HCT116 (cell line): ENCODE measurements at regions not wholly inside any gene's neighbourhood (a gene's known extent, or its start where the extent isn't known, plus 50 kb on each side); places are given as distances from the start of the nearest gene placed in this dataset.

Experiments
- ATAC-seq: fragments of 200-7000 bp; cut with Tn5 transposase; 2 replicates; pipeline ENCODE4 v1.9.1; 2020; ENCODE audit warnings: mild to moderate bottlenecking, moderate library complexity
- BruUV-seq: library from RNA; stranded (reverse); fragments of 400-500 nt; replicated peaks from 2 replicates; lab custom pipeline; 2021; lab: Mats Ljungman, UMichigan
- CTCF ChIA-PET: fragments of 300-600 bp; sonication (Branson Sonifier 250); formaldehyde crosslinking; loops from one replicate; lab custom pipeline; 2021; ENCODE audit warnings: antibody characterized with exemption; lab: Charles Lee
- POLR2A ChIA-PET: fragments of 300-600, 350-600 bp; sonication (Branson Sonifier 250); formaldehyde crosslinking; loops from one replicate; lab custom pipeline; 2021; ENCODE audit warnings: antibody characterized with exemption; lab: Charles Lee
- RAD21 ChIA-PET, 2 experiments: fragments of 300-600 bp; sonication (Branson Sonifier 250); formaldehyde crosslinking; loops; one replicate each; lab custom pipeline; 2023; ENCODE audit warnings: low total read pairs in 2 of 2; ENCODE audit not compliant: uncharacterized antibody in 2 of 2, unreplicated experiment in 2 of 2, low non-redundant PET in 1 of 2; lab: Charles Lee
- DNase-seq: peaks from one replicate; pipeline ENCODE4 v3.0.0-alpha.2; 2010; ENCODE audit warnings: low read depth, low spot score
- H2AFZ ChIP-seq: fragments of 200-600 bp; shearing (Covaris generic), sonication (generic); 2 replicates; pipeline ENCODE4 v1.6.1; 2017; ENCODE audit warnings: low read depth, mixed run types, mixed read lengths, antibody characterized with exemption, low read length; ENCODE audit not compliant: poor library complexity, severe bottlenecking
- H3K27ac ChIP-seq: 2 replicates; pipeline ENCODE4 v1.5.1; 2012; ENCODE audit warnings: low read depth, low read length
- H3K27me3 ChIP-seq: fragments of 200-600 bp; sonication (generic); 2 replicates; pipeline ENCODE4 v1.6.1; 2016; ENCODE audit warnings: mixed run types, low read length, mixed read lengths; ENCODE audit not compliant: insufficient read depth
- H3K36me3 ChIP-seq, 2 experiments: fragments of 200-500 bp in 1 of 2; fragments of 200-600 bp in 1 of 2; sonication (Bioruptor generic) in 1 of 2; sonication (generic) in 1 of 2; 2 replicates each; pipeline versions ENCODE4 v1.5.1 to v1.6.1; 2014 to 2016; ENCODE audit warnings: low read length in 2 of 2, inconsistent platforms in 1 of 2, mixed read lengths in 1 of 2, mixed run types in 1 of 2; ENCODE audit not compliant: insufficient read depth in 2 of 2, control insufficient read depth in 1 of 2
- H3K4me1 ChIP-seq, 2 experiments: fragments of 200-600 bp in 1 of 2; sonication (generic) in 1 of 2; 2 replicates each; pipeline versions ENCODE4 v1.5.1 to v1.6.1; 2012 to 2017; ENCODE audit warnings: low read length in 2 of 2, inconsistent platforms in 1 of 2, mild to moderate bottlenecking in 1 of 2, mixed read lengths in 1 of 2, mixed run types in 1 of 2, moderate library complexity in 1 of 2; ENCODE audit not compliant: insufficient read depth in 2 of 2, control insufficient read depth in 1 of 2
- H3K4me2 ChIP-seq: fragments of 200-600 bp; sonication (generic); 2 replicates; pipeline ENCODE4 v1.6.1; 2017; ENCODE audit warnings: mixed run types, low read length, mixed read lengths
- H3K4me3 ChIP-seq, 2 experiments: fragments of 200-600 bp in 1 of 2; sonication (generic) in 1 of 2; replicated peaks in 1 of 2; 2 replicates each; pipeline ENCODE4 v1.5.1; 2011 to 2016; ENCODE audit warnings: low read length in 2 of 2, control low read depth in 1 of 2, low read depth in 1 of 2, mild to moderate bottlenecking in 1 of 2, mixed read lengths in 1 of 2, mixed run types in 1 of 2
- H3K79me2 ChIP-seq: fragments of 200-600 bp; sonication (generic); 2 replicates; pipeline ENCODE4 v1.6.1; 2017; ENCODE audit warnings: mild to moderate bottlenecking, mixed run types, low read length, moderate library complexity, mixed read lengths; ENCODE audit not compliant: insufficient read depth
- H3K9ac ChIP-seq: fragments of 200-600 bp; sonication (generic); 2 replicates; pipeline ENCODE4 v1.6.1; 2016; ENCODE audit warnings: low read length, mixed read lengths
- H3K9me2 ChIP-seq: fragments of 200-600 bp; sonication (generic), shearing (Covaris generic); 2 replicates; pipeline ENCODE4 v1.6.1; 2017; ENCODE audit warnings: mixed run types, mild to moderate bottlenecking, moderate library complexity; ENCODE audit not compliant: insufficient read depth
- H3K9me3 ChIP-seq, 2 experiments: fragments of 200-500 bp in 1 of 2; fragments of 200-600 bp in 1 of 2; sonication (Bioruptor generic) in 1 of 2; sonication (generic) in 1 of 2; 2 replicates each; pipeline ENCODE4 v1.6.1; 2014 to 2017; ENCODE audit warnings: low read length in 2 of 2, mixed read lengths in 2 of 2, inconsistent platforms in 1 of 2, low read depth in 1 of 2, mild to moderate bottlenecking in 1 of 2, mixed run types in 1 of 2, moderate library complexity in 1 of 2; ENCODE audit not compliant: control insufficient read depth in 1 of 2, insufficient read depth in 1 of 2
- H4K20me1 ChIP-seq: fragments of 200-600 bp; sonication (generic), shearing (Covaris generic); 2 replicates; pipeline ENCODE4 v1.6.1; 2017; ENCODE audit warnings: mixed run types, mild to moderate bottlenecking, moderate library complexity; ENCODE audit not compliant: insufficient read depth
- CBX3 ChIP-seq: IDR thresholded peaks from 2 replicates; pipeline ENCODE4 v1.6.1; 2012; ENCODE audit warnings: low read depth
- CEBPB ChIP-seq: IDR thresholded peaks from 2 replicates; pipeline ENCODE4 v1.6.1; 2012; ENCODE audit warnings: low read depth
- EGR1 ChIP-seq: IDR thresholded peaks from 2 replicates; pipeline ENCODE4 v1.6.1; 2012; ENCODE audit warnings: low read depth
- ELF1 ChIP-seq: IDR thresholded peaks from 2 replicates; pipeline ENCODE4 v1.6.1; 2012; ENCODE audit warnings: low read depth, borderline replicate concordance
- EZH2 ChIP-seq: fragments of 200-600 bp; sonication (generic); IDR thresholded peaks from 2 replicates; pipeline ENCODE4 v1.6.1; 2017; ENCODE audit warnings: antibody characterized with exemption, mixed run types
- EZH2phosphoT487 ChIP-seq: fragments of 200-600 bp; IDR thresholded peaks from 2 replicates; pipeline ENCODE4 v1.6.1; 2018; ENCODE audit warnings: antibody characterized with exemption, borderline replicate concordance
- JUND ChIP-seq: IDR thresholded peaks from 2 replicates; pipeline ENCODE4 v1.6.1; 2012
- POLR2A ChIP-seq: IDR thresholded peaks from 2 replicates; pipeline ENCODE4 v1.7.0; 2011; ENCODE audit warnings: borderline replicate concordance; ENCODE audit not compliant: insufficient read depth, insufficient read length; ENCODE audit errors: extremely low read depth
- RAD21 ChIP-seq: IDR thresholded peaks from 2 replicates; pipeline ENCODE4 v1.6.1; 2012; ENCODE audit warnings: low read depth, mild to moderate bottlenecking
- SP1 ChIP-seq: IDR thresholded peaks from 2 replicates; pipeline ENCODE4 v1.6.1; 2012; ENCODE audit warnings: low read depth
- SRF ChIP-seq: IDR thresholded peaks from 2 replicates; pipeline ENCODE4 v1.6.1; 2012; ENCODE audit warnings: low read depth
- TCF7L2 ChIP-seq: IDR thresholded peaks from 2 replicates; pipeline ENCODE4 v1.7.0; 2011; ENCODE audit warnings: borderline replicate concordance, inconsistent platforms; ENCODE audit not compliant: insufficient read depth, insufficient read length; ENCODE audit errors: extremely low read depth
- YY1 ChIP-seq: IDR thresholded peaks from 2 replicates; pipeline ENCODE4 v1.6.1; 2011; ENCODE audit warnings: low read length, low read depth, moderate library complexity, mild to moderate bottlenecking; ENCODE audit not compliant: insufficient replicate concordance; ENCODE audit errors: extremely low read depth
- ZFX ChIP-seq: fragments of 450-650 bp; IDR thresholded peaks from 2 replicates; pipeline ENCODE4 v1.6.1; 2017
- intact Hi-C: fragments of 100-400 bp; cut with micrococcal nuclease; formaldehyde crosslinking; loops from 2 replicates; pipeline ENCODE4 v1.10.0; 2022
- TF ChIP-seq, protein P1 (sequence below): IDR thresholded peaks from 2 replicates; pipeline ENCODE4 v1.6.1; 2011; ENCODE audit warnings: mild to moderate bottlenecking, low read length, moderate library complexity; ENCODE audit not compliant: insufficient replicate concordance; ENCODE audit errors: extremely low read depth
- TF ChIP-seq, protein P2 (sequence below): IDR thresholded peaks from 2 replicates; pipeline ENCODE4 v1.6.1; 2012
- TF ChIP-seq, protein P3 (sequence below): IDR thresholded peaks from 2 replicates; pipeline ENCODE4 v1.6.1; 2012
- TF ChIP-seq, protein P4 (sequence below): IDR thresholded peaks from 2 replicates; pipeline ENCODE4 v1.6.1; 2012; ENCODE audit warnings: low read depth
- TF ChIP-seq, protein P5 (sequence below), 3 experiments: fragments of 200-600 bp in 1 of 3; sonication (generic) in 1 of 3; IDR thresholded peaks in 2 of 3; conservative IDR thresholded peaks in 1 of 3; 2 replicates each; pipeline ENCODE4 v1.5.1; 2012 to 2017; ENCODE audit warnings: low read depth in 2 of 3, low read length in 2 of 3, antibody characterized with exemption in 1 of 3, borderline replicate concordance in 1 of 3, control low read depth in 1 of 3, mild to moderate bottlenecking in 1 of 3, mixed read lengths in 1 of 3, mixed run types in 1 of 3, moderate library complexity in 1 of 3; ENCODE audit not compliant: insufficient read depth in 1 of 3

DNA sequence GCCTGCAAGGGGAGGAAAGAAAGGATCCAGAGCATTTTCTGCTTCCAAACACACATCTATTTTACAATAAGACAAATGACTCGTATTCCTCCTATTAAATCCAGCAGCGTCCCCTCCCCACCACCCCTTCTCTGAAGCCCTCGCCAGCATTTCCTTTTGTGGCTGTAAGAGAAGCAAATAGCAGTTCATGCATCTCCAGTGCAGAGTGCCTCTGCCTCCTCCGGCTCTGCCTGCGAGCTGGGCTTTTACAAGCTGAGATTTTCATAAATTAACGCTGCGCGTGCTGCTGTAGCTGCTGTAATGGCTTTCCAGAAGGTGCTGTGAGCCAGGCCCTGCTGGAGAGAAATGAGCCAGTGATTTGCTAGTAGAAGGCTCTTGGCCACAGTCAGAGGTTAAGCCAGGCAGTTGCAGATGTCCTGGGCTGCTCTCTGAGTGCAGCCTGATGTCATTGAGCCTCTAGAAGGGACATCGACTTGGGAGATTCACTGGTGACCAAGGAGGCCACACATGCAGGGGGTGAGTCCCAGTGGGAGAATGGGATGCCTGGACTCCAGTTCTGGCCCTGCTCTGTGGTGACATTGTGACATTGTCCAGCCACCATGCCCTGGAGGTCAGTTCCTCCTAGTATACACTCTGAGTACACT is 134.5 kb upstream of the NAV2 start:
- no peaks in the 10 kb centered on the region for H3K9me2 ChIP-seq
- no peaks in the 10 kb centered on the region for H4K20me1 ChIP-seq
- ChIA-PET RAD21 (no interaction called here), POLR2A (no interaction called here), CTCF (no interaction called here)
- H3K27ac ChIP-seq: no peak overlapping the region
- no peak for ATAC-seq
- H3K4me2 ChIP-seq: no peak overlapping the region
- TF ChIP-seq EZH2: no peak
- no peak for TF ChIP-seq TCF7L2
- no peak for TF ChIP-seq CBX3
- TF ChIP-seq, protein P1, sequence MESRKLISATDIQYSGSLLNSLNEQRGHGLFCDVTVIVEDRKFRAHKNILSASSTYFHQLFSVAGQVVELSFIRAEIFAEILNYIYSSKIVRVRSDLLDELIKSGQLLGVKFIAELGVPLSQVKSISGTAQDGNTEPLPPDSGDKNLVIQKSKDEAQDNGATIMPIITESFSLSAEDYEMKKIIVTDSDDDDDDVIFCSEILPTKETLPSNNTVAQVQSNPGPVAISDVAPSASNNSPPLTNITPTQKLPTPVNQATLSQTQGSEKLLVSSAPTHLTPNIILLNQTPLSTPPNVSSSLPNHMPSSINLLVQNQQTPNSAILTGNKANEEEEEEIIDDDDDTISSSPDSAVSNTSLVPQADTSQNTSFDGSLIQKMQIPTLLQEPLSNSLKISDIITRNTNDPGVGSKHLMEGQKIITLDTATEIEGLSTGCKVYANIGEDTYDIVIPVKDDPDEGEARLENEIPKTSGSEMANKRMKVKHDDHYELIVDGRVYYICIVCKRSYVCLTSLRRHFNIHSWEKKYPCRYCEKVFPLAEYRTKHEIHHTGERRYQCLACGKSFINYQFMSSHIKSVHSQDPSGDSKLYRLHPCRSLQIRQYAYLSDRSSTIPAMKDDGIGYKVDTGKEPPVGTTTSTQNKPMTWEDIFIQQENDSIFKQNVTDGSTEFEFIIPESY: no peak
- no peak for TF ChIP-seq ZFX
- no peak for TF ChIP-seq CEBPB
- TF ChIP-seq EZH2phosphoT487: no peak
- no peak for TF ChIP-seq SP1
- no peak for TF ChIP-seq RAD21
- TF ChIP-seq EGR1: no peak
- TF ChIP-seq, protein P2, sequence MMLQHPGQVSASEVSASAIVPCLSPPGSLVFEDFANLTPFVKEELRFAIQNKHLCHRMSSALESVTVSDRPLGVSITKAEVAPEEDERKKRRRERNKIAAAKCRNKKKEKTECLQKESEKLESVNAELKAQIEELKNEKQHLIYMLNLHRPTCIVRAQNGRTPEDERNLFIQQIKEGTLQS: no peak
- TF ChIP-seq, protein P3, sequence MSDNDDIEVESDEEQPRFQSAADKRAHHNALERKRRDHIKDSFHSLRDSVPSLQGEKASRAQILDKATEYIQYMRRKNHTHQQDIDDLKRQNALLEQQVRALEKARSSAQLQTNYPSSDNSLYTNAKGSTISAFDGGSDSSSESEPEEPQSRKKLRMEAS: no peak
- TF ChIP-seq POLR2A: no peak
- TF ChIP-seq ELF1: no peak
- TF ChIP-seq SRF: no peak
- TF ChIP-seq, protein P4, sequence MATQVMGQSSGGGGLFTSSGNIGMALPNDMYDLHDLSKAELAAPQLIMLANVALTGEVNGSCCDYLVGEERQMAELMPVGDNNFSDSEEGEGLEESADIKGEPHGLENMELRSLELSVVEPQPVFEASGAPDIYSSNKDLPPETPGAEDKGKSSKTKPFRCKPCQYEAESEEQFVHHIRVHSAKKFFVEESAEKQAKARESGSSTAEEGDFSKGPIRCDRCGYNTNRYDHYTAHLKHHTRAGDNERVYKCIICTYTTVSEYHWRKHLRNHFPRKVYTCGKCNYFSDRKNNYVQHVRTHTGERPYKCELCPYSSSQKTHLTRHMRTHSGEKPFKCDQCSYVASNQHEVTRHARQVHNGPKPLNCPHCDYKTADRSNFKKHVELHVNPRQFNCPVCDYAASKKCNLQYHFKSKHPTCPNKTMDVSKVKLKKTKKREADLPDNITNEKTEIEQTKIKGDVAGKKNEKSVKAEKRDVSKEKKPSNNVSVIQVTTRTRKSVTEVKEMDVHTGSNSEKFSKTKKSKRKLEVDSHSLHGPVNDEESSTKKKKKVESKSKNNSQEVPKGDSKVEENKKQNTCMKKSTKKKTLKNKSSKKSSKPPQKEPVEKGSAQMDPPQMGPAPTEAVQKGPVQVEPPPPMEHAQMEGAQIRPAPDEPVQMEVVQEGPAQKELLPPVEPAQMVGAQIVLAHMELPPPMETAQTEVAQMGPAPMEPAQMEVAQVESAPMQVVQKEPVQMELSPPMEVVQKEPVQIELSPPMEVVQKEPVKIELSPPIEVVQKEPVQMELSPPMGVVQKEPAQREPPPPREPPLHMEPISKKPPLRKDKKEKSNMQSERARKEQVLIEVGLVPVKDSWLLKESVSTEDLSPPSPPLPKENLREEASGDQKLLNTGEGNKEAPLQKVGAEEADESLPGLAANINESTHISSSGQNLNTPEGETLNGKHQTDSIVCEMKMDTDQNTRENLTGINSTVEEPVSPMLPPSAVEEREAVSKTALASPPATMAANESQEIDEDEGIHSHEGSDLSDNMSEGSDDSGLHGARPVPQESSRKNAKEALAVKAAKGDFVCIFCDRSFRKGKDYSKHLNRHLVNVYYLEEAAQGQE: no peak
- TF ChIP-seq, protein P5, sequence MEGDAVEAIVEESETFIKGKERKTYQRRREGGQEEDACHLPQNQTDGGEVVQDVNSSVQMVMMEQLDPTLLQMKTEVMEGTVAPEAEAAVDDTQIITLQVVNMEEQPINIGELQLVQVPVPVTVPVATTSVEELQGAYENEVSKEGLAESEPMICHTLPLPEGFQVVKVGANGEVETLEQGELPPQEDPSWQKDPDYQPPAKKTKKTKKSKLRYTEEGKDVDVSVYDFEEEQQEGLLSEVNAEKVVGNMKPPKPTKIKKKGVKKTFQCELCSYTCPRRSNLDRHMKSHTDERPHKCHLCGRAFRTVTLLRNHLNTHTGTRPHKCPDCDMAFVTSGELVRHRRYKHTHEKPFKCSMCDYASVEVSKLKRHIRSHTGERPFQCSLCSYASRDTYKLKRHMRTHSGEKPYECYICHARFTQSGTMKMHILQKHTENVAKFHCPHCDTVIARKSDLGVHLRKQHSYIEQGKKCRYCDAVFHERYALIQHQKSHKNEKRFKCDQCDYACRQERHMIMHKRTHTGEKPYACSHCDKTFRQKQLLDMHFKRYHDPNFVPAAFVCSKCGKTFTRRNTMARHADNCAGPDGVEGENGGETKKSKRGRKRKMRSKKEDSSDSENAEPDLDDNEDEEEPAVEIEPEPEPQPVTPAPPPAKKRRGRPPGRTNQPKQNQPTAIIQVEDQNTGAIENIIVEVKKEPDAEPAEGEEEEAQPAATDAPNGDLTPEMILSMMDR (IDR thresholded peaks at IDR 0.05 in 2 of 3, conservative IDR thresholded peaks at IDR 0.05 in 1 of 3; ENCODE audit: borderline replicate concordance in 1 of 3, insufficient read depth in 1 of 3, low read depth in 2 of 3, low read length in 2 of 3): no peak
- no peak for TF ChIP-seq JUND
- no peak for TF ChIP-seq YY1
- no peak for DNase-seq
- H3K9me3 ChIP-seq: no peaks in the 10 kb centered on the region
- H3K4me1 ChIP-seq: no peaks in the 10 kb centered on the region
- H3K36me3 ChIP-seq: no peaks in the 10 kb centered on the region
- H3K4me3 ChIP-seq: no peak overlapping the region
- no peak overlapping the region for H3K9ac ChIP-seq
- intact Hi-C loops: no loop called here
- no peak overlapping the region for H2AFZ ChIP-seq
- BruUV-seq: no TSS peak
- H3K27me3 ChIP-seq: no peaks in the 10 kb centered on the region
- H3K79me2 ChIP-seq: no peaks in the 10 kb centered on the region
